ENCODE measurements at regions not wholly inside any gene's neighbourhood (a gene's known extent, or its start where the extent isn't known, plus 50 kb on each side); places are given as distances from the start of the nearest gene placed in this dataset.

DNA sequence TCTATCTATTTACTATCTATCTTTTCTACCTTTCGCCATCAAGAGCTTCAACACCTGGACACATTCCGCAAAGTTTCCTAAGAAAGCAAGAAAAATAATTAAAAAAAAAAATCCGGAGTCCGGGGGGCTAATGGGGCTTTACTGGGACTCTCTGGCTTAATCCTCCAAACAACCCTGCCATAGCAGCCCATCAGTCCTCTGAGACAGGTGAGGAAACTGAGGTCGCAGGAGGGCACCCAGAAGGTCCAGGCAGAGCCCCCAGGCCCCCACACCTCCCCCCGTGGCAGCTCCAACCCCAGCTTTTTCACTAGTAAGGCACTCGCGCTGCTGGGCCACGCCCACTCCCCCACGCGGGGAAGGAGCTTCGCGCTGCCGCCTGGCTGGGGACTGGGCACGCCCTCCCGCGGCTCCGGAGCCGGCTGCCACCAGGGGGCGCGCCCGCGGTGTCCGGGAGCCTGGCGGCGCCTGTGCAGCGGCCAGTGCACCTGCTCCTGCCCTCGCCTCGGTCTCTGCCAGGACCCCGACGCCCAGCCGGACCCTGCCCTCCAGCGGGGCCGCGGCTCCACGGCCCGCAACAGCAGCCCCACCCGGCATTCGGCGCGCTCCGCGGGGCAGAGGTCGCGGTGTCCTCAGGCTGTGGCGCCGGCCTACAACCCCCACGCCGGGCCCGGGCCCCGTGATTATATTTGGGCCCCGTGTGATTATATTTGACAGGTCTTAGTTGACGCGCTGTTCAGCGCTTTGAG, 54.1 kb upstream of the SAMD11 start:
- no peak overlapping the region for H3K14ac ChIP-seq (replicated peaks; ENCODE audit: low read depth, low read length)
- no peaks in the 10 kb centered on the region for H4K20me1 ChIP-seq (ENCODE audit: insufficient read depth, low read length)
- H2BK120ac ChIP-seq (ENCODE audit: low read depth, low read length), result no peak overlapping the region
- no peaks in the 10 kb centered on the region for H3K79me1 ChIP-seq (ENCODE audit: low read depth in 1 of 2, low read length in 2 of 2)
- no peaks in the 10 kb centered on the region for H3K9me3 ChIP-seq (ENCODE audit: control insufficient read depth, insufficient read depth, low read length)
- no peak overlapping the region for H3K4ac ChIP-seq (ENCODE audit: low read depth, low read length)
- dilution Hi-C loops (cut with HindIII; ENCODE audit: low sequenced_read_pairs, unreplicated experiment), result no loop called here
- H3K56ac ChIP-seq (ENCODE audit: extremely low read depth, insufficient read depth, low read length), result no peak overlapping the region
- 14% methylated on average over 13 of the region's 55 CpGs; no CpG with 5 or more reads in 1 of the 2 experiments for WGBS, 2 experiments (ENCODE audit: extremely low coverage in 2 of 2, insufficient read length in 1 of 2)
- intact Hi-C loops (cut with micrococcal nuclease), result no loop called here
- DNase-seq (peak; percentile 7), ATAC-seq (ENCODE audit: low read depth) (peak; percentile 95)
- no peak overlapping the region for H2AK9ac ChIP-seq (replicated peaks; ENCODE audit: low read depth, low read length, poor library complexity)
- H3K18ac ChIP-seq (ENCODE audit: low read depth, low read length), result no peak overlapping the region
- H3K9ac ChIP-seq (ENCODE audit: low read depth, low read length), result no peak overlapping the region
- H4K91ac ChIP-seq (ENCODE audit: insufficient read depth, low read depth, low read length), result no peak overlapping the region
- no peaks in the 10 kb centered on the region for H3K4me1 ChIP-seq (ENCODE audit: control insufficient read depth, insufficient read depth, low read length)
- no peak overlapping the region for H3K27ac ChIP-seq (ENCODE audit: insufficient read depth, low read length)
- H4K5ac ChIP-seq (ENCODE audit: low read depth, low read length), result no peak overlapping the region
- no peak overlapping the region for H2BK5ac ChIP-seq (ENCODE audit: low read depth, low read length, poor library complexity, severe bottlenecking)
- H3K4me3 ChIP-seq (ENCODE audit: insufficient read depth, low read depth, low read length), result no peak overlapping the region
- H2AFZ ChIP-seq (replicated peaks; ENCODE audit: low read length, poor library complexity), result peak overlapping the region; percentile 76
- H2BK15ac ChIP-seq (ENCODE audit: low read depth, low read length), result no peak overlapping the region
- BruUV-seq (replicated peaks), result no TSS peak
- H2AK5ac ChIP-seq (ENCODE audit: low read depth, low read length), result no peak overlapping the region
- ChIA-PET POLR2A (ENCODE audit: unreplicated experiment) (interaction anchor here (0.6 kb wide), 1 partner anchor 35 kb away, joined by 4 read pairs; no protein-coding TSS in a partner anchor), CTCF (interaction anchor here (0.9 to 1.3 kb wide), 3 partner anchors 11 to 135 kb away, joined by 3 to 5 read pairs (median 3); no protein-coding TSS in a partner anchor)
- in situ Hi-C loops (cut with MboI; ENCODE audit: low sequenced_read_pairs), result no loop called here
- no peak overlapping the region for H3K23ac ChIP-seq (ENCODE audit: low read depth, low read length)
- H3K36me3 ChIP-seq (ENCODE audit: control insufficient read depth, insufficient read depth, low read length), result no peaks in the 10 kb centered on the region
- TF ChIP-seq CEBPB (IDR thresholded peaks at IDR 0.05; ENCODE audit: low read depth, low read length) (no peak), RCOR1 (IDR thresholded peaks at IDR 0.05; ENCODE audit: insufficient replicate concordance, low read length) (peak; percentile 45), MAZ (IDR thresholded peaks at IDR 0.05; ENCODE audit: borderline replicate concordance, low read depth, low read length) (peak; percentile 34; the same call in 1 of the 2 replicates), SMC3 (IDR thresholded peaks at IDR 0.05; ENCODE audit: low read depth, low read length) (peak; percentile 59), POLR2A (IDR thresholded peaks at IDR 0.05; ENCODE audit: low read depth, low read length) (no peak), RAD21 (IDR thresholded peaks at IDR 0.05; ENCODE audit: low read length) (peak; percentile 56), NFE2L2 (IDR thresholded peaks at IDR 0.05; ENCODE audit: low read depth, low read length) (no peak), RFX5 (IDR thresholded peaks at IDR 0.05; ENCODE audit: low read depth, low read length) (no peak), FOS (IDR thresholded peaks at IDR 0.05; ENCODE audit: low read depth, low read length) (no peak), MXI1 (IDR thresholded peaks at IDR 0.05; ENCODE audit: borderline replicate concordance, low read depth, low read length) (no peak)
- TF ChIP-seq, protein P1, sequence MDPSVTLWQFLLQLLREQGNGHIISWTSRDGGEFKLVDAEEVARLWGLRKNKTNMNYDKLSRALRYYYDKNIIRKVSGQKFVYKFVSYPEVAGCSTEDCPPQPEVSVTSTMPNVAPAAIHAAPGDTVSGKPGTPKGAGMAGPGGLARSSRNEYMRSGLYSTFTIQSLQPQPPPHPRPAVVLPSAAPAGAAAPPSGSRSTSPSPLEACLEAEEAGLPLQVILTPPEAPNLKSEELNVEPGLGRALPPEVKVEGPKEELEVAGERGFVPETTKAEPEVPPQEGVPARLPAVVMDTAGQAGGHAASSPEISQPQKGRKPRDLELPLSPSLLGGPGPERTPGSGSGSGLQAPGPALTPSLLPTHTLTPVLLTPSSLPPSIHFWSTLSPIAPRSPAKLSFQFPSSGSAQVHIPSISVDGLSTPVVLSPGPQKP (IDR thresholded peaks at IDR 0.05; ENCODE audit: borderline replicate concordance, low read depth, low read length), result no peak
- TF ChIP-seq, protein P2, sequence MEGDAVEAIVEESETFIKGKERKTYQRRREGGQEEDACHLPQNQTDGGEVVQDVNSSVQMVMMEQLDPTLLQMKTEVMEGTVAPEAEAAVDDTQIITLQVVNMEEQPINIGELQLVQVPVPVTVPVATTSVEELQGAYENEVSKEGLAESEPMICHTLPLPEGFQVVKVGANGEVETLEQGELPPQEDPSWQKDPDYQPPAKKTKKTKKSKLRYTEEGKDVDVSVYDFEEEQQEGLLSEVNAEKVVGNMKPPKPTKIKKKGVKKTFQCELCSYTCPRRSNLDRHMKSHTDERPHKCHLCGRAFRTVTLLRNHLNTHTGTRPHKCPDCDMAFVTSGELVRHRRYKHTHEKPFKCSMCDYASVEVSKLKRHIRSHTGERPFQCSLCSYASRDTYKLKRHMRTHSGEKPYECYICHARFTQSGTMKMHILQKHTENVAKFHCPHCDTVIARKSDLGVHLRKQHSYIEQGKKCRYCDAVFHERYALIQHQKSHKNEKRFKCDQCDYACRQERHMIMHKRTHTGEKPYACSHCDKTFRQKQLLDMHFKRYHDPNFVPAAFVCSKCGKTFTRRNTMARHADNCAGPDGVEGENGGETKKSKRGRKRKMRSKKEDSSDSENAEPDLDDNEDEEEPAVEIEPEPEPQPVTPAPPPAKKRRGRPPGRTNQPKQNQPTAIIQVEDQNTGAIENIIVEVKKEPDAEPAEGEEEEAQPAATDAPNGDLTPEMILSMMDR (conservative IDR thresholded peaks at IDR 0.05; ENCODE audit: low read depth, low read length), result peak; percentile 71
- no peak overlapping the region for H4K8ac ChIP-seq (ENCODE audit: low read depth in 2 of 2, low read length in 2 of 2)
- H3K4me2 ChIP-seq (ENCODE audit: low read depth, low read length), result peak overlapping the region; percentile 59
- peaks cover 3% of the 10 kb centered on the region; the same call in 1 of the 2 replicates for H3K9me1 ChIP-seq (ENCODE audit: insufficient read depth, low read length)
- no peak overlapping the region for H2BK20ac ChIP-seq (ENCODE audit: low read depth, low read length)
- peaks cover 36% of the 10 kb centered on the region for H3K27me3 ChIP-seq (ENCODE audit: control insufficient read depth, insufficient read depth, low read length)
